GM18508 (cell line): ENCODE measurements at regions not wholly inside any gene's neighbourhood (a gene's known extent, or its start where the extent isn't known, plus 50 kb on each side); places are given as distances from the start of the nearest gene placed in this dataset.
"Not testable (repeated sequence)": the region's sequence is repeated elsewhere in the genome, so short reads cannot be mapped to it uniquely, and the experiment has no call there.

Source experiments
- ATAC-seq: cut with Tn5 transposase; IDR thresholded peaks from one replicate; pipeline ENCODE4 v1.9.1; 2021; ENCODE audit warnings: moderate number of reproducible peaks; ENCODE audit not compliant: insufficient read depth, unreplicated experiment

DNA sequence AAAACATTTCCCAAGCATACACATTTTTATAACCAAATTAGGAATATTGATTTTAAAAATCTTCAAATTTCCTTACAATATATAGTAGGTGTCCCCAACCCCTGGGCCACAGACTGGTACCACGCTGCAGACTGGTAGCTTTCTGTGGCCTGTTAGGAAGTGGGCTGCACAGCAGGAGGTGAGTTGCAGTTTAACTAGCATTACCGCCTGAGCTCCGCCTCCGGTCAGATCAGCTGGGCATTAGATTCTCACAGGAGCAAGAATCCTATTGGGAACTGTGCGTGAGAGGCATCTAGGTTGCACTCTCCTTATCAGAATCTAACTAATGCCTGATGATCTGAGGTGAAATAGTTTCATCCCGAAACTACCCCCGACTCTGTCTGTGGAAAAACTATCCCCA lies 62.1 kb downstream of the ZWINT start:
- no peak for ATAC-seq

- ATAC-seq: no peak
Measured at GRCh38 chr10:56296618-56297017, 64.4 kb downstream of the ZWINT start.

- ATAC-seq: no peak
Measured at GRCh38 chr10:56288403-56288802, 72.7 kb downstream of the ZWINT start.

DNA sequence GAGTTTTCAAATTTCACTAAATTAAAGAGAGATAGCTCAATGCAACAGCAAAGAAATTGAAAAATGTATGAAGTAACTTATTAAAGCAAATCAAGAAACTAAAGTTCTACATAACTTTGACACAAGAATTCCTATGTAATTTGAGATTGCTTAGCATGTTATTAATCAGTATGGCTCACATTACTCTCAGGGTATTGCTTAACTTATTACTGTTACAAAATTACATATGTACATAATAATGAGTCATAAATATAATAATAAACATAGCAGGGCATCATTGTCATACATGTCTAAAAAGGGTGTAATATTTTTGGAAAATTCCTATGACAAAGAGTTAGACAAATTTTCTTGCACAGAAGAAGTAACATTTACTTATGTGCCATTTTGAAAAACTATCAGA lies 75.0 kb downstream of the ZWINT start:
- no peak for ATAC-seq

GRCh38 chr10:56279270-56279669 lies 81.8 kb downstream of the ZWINT start:
- no peak for ATAC-seq

DNA sequence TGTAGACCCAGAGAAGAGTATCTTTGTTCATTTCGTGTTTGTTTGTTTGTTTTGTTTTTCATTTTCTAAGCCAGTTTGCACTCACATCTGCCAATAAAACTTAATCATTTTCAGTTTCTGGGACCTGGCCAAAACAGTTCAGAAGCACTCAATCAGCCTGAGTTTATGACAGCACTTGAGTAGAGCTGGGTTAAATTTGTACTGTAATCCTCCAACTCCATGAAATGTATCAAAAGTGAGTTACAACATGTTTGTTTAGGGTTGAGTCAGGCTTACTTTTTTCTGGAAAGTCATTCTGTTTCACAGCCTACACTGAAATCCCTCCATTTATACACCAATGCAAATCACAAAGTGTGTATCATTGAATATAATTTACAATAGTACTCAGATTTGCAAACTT lies 91.9 kb downstream of the ZWINT start:
- ATAC-seq: no peak

DNA sequence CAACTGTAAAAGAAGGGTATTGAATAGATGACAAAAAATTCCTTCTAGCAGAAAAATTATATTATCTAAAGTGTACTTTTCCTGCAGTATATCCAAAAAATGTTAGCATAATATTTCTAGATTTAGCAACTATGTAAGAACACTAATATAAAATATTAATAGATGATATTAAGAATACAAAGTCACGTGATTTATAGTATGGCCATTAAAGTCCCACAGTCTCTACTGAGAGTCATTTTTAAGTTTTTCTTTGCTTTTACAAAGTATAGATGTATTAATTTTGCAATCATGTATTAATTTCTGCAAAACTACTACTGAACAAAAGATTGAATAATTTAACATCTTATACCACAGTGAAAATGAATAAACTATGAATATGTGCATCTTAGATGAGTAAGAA lies 94.9 kb downstream of the ZWINT start:
- ATAC-seq: no peak

GRCh38 chr10:56258991-56259390 lies 102.1 kb downstream of the ZWINT start:
- ATAC-seq: no peak

DNA sequence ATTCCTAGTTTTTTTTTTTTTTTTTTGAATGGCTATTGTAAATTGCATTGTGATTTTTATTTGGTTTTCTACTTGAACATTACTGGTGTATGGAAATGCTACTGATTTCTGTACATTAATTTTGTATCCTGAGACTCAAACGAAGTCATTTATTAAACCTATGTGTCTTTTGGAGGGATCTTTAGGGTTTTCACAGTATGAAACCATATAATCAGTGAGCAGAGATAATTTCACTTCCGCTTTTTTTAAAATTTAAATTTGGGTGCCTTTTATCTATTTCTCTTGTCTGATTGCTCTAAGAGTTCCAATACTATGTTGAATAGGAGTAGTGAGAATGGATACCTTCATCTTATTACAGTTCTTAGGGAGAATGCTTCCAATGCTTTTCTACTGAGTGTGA lies 102.7 kb downstream of the ZWINT start:
- ATAC-seq: no peak

DNA sequence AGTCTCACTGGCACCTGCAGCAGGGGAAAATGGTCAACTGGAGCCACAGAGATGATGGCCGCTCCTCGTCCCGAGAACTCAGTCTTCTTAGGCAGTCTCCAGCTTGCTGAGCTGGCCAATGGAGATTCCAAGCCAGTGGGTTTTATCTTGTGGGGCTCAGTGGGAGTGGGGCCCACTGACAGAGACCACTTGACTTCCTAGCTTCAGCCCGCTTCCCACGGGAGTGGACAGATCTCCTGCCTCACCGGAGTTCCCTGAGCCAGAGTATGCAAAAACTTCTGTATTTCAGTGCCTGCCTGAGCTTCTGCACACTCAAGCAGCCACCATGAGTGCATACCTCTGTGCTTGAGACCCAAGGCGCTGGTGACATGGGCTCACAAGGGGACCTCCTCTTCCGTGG lies 105.8 kb downstream of the ZWINT start:
- ATAC-seq: no peak

GRCh38 chr10:56240471-56240870 lies 120.6 kb downstream of the ZWINT start:
- no peak for ATAC-seq

DNA sequence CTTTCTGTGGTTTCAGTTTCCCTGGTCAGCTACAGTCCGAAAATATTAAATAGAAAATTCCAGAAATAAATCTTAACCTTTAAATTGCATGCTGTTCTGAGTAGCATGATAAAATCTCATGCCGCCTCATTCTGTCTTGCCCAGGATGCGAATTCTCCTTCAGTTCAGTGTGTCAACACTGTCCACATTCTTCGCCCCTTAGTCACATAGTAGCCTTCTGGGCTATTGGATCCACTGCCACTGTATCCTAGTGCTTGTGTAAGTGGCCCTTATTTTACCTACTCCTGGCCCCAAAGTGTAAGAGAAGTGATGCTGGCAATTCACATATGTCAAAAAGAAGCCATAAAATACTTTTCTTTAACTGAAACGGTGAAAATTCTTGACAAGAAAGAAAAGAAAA lies 129.6 kb downstream of the ZWINT start:
- ATAC-seq: no peak

DNA sequence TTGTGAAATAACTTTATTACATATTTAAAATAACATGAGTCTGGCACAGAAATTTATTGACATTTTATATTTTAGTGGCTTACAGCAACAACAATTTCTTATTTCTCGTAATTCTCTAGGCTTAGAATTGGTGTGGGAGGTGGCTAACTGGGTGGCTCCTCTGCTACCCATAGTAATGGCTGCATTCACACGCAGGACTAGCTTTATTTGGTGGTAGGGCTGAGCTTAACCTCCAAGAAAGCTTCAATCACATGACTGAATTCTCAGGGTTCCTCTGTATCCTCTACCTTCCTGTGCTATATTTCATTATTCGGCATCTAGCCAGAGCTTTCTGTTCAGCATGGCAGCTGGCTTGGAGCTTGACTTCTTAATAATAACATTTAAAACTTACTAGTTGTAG lies 138.8 kb downstream of the ZWINT start:
- ATAC-seq: no peak

- ATAC-seq: no peak
Measured at GRCh38 chr10:56212951-56213350, 148.1 kb downstream of the ZWINT start.

GRCh38 chr10:56181607-56182006 lies 179.5 kb downstream of the ZWINT start:
- peak; percentile 89 for ATAC-seq

- no peak for ATAC-seq
Measured at GRCh38 chr10:56178210-56178609, 182.8 kb downstream of the ZWINT start.

GRCh38 chr10:56155091-56155513 lies 206.0 kb downstream of the ZWINT start:
- not testable (repeated sequence) for ATAC-seq

DNA sequence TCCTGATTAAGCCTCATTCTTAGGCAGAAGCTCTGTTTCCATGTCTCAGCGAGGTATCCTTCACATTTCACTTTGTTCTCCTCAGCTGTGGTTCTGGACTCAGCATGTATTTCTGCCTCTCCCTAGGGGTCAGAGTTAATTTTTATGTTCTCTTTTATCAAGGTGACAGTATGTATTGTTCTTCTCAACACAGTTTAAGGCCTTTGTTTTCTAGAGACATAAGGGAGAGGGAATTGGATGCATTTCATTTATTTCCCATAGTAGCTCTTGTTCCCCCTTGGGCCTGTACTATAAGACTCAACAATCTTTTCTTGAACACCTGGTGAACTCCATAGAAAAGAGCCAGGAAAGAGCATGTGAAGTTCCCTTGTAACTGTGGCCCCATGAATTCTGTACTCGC lies 214.3 kb downstream of the ZWINT start:
- no peak for ATAC-seq

GRCh38 chr10:56142092-56142728 lies 218.8 kb downstream of the ZWINT start:
- peak; percentile 93 for ATAC-seq

- ATAC-seq: no peak
Measured at GRCh38 chr10:56139405-56139804, 221.7 kb downstream of the ZWINT start.

- ATAC-seq: no peak
Measured at GRCh38 chr10:56135828-56136227, 225.2 kb downstream of the ZWINT start.

GRCh38 chr10:56123247-56123646 lies 237.8 kb downstream of the ZWINT start:
- no peak for ATAC-seq

DNA sequence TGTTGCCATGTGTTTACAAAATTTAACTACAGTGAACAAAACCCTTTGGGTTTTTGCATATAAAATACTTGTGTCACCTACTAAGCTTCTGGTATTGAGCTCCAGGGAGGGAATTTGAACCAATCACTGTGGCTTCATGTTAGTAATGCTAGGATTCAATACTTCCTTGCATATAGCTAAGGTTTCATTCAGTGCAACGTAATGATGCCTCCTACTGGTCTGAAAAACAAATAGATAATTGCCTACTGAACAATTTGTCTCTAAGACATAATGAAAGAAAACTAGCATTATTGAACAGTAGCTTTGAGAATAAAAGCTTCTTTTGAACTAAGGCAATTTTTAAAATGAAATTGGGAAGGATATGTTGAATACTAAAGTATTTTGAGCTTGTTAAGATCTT lies 244.4 kb downstream of the ZWINT start:
- no peak for ATAC-seq
